CD14-positive monocyte (primary cell): ENCODE measurements at regions not wholly inside any gene's neighbourhood (a gene's known extent, or its start where the extent isn't known, plus 50 kb on each side); places are given as distances from the start of the nearest gene placed in this dataset.

Experiments used
- DNase-seq, 3 donors: peaks; one replicate each; pipeline ENCODE4 v3.0.0-alpha.2; 2011 to 2022
- H2AFZ ChIP-seq: 2 replicates; pipeline ENCODE4 v1.6.0; 2012; ENCODE audit warnings: mild to moderate bottlenecking, low read depth, low read length, inconsistent platforms; ENCODE audit not compliant: insufficient read depth, poor library complexity, severe bottlenecking
- H3K27ac ChIP-seq, 2 donors: 1 replicate in 1 of 2; 2 replicates in 1 of 2; pipeline ENCODE4 v1.5.1; 2012 to 2013; ENCODE audit warnings: low read length in 2 of 2, control low read depth in 1 of 2, inconsistent platforms in 1 of 2, low read depth in 1 of 2, mild to moderate bottlenecking in 1 of 2
- H3K27me3 ChIP-seq, 2 donors: one replicate each; pipeline versions ENCODE4 v1.6.0 to v1.6.1; 2011 to 2013; ENCODE audit warnings: low read length in 2 of 2; ENCODE audit not compliant: control insufficient read depth in 2 of 2, insufficient read depth in 2 of 2
- H3K36me3 ChIP-seq, 2 donors: replicated peaks in 1 of 2; 1 replicate in 1 of 2; 2 replicates in 1 of 2; pipeline versions ENCODE4 v1.5.1 to v1.6.1; 2012 to 2013; ENCODE audit warnings: low read length in 2 of 2, control low read depth in 1 of 2, inconsistent platforms in 1 of 2, mild to moderate bottlenecking in 1 of 2; ENCODE audit not compliant: insufficient read depth in 2 of 2, control insufficient read depth in 1 of 2
- H3K4me1 ChIP-seq, 2 donors: 1 replicate in 1 of 2; 2 replicates in 1 of 2; pipeline versions ENCODE4 v1.5.1 to v1.6.1; 2012 to 2013; ENCODE audit warnings: low read length in 2 of 2, control low read depth in 1 of 2, inconsistent platforms in 1 of 2, mild to moderate bottlenecking in 1 of 2, moderate library complexity in 1 of 2; ENCODE audit not compliant: insufficient read depth in 2 of 2, control insufficient read depth in 1 of 2
- H3K4me2 ChIP-seq: replicated peaks from 2 replicates; pipeline ENCODE3; 2012; ENCODE audit warnings: low read length, moderate library complexity, mild to moderate bottlenecking; ENCODE audit not compliant: poor library complexity, severe bottlenecking; ENCODE audit errors: extremely low read depth
- H3K4me3 ChIP-seq, 3 experiments: fragments of 200-600 bp in 1 of 3; sonication (generic) in 1 of 3; replicated peaks in 1 of 3; 1 replicate in 2 of 3; 2 replicates in 1 of 3; pipeline ENCODE4 v1.5.1; 2011 to 2013; ENCODE audit warnings: low read length in 3 of 3, mild to moderate bottlenecking in 3 of 3, control low read depth in 2 of 3, low read depth in 2 of 3, inconsistent platforms in 1 of 3, moderate library complexity in 1 of 3
- H3K79me2 ChIP-seq: 2 replicates; pipeline ENCODE4 v1.6.0; 2012; ENCODE audit warnings: mild to moderate bottlenecking, control low read depth, inconsistent platforms, low read length, moderate library complexity; ENCODE audit not compliant: insufficient read depth
- H3K9ac ChIP-seq: 2 replicates; pipeline ENCODE4 v1.6.0; 2017; ENCODE audit warnings: low read length, mild to moderate bottlenecking; ENCODE audit not compliant: insufficient read depth, poor library complexity, severe bottlenecking
- H3K9me3 ChIP-seq, 2 donors: replicated peaks in 1 of 2; 1 replicate in 1 of 2; 2 replicates in 1 of 2; pipeline versions ENCODE4 v1.5.1 to v1.6.1; 2012 to 2013; ENCODE audit warnings: low read length in 2 of 2, control low read depth in 1 of 2; ENCODE audit not compliant: control insufficient read depth in 1 of 2, insufficient read depth in 1 of 2
- H4K20me1 ChIP-seq: 2 replicates; pipeline ENCODE4 v1.6.0; 2012; ENCODE audit warnings: mild to moderate bottlenecking, low read length, control low read depth, moderate library complexity; ENCODE audit not compliant: insufficient read depth
- H3K27ac Mint-ChIP-seq, 7 donors: one replicate each; pipeline ENCODE4 v1.8.0; 2020; ENCODE audit warnings: mild to moderate bottlenecking in 7 of 7, mixed read lengths in 7 of 7, moderate library complexity in 6 of 7, inconsistent platforms in 2 of 7
- H3K27me3 Mint-ChIP-seq, 3 donors: one replicate each; pipeline ENCODE4 v1.8.0; 2021 to 2022; ENCODE audit warnings: low read depth in 3 of 3, mild to moderate bottlenecking in 3 of 3, mixed read lengths in 3 of 3, moderate library complexity in 3 of 3, inconsistent platforms in 1 of 3
- H3K36me3 Mint-ChIP-seq, 2 donors: one replicate each; pipeline ENCODE4 v1.8.0; 2020; ENCODE audit warnings: mixed read lengths in 2 of 2, inconsistent platforms in 1 of 2, mild to moderate bottlenecking in 1 of 2
- H3K4me1 Mint-ChIP-seq: one replicate; pipeline ENCODE4 v1.8.0; 2020; ENCODE audit warnings: mild to moderate bottlenecking, mixed read lengths
- H3K4me3 Mint-ChIP-seq, 2 donors: one replicate each; pipeline ENCODE4 v1.8.0; 2020; ENCODE audit warnings: mild to moderate bottlenecking in 2 of 2, mixed read lengths in 2 of 2, moderate library complexity in 1 of 2
- H3K9me3 Mint-ChIP-seq, 7 donors: one replicate each; pipeline ENCODE4 v1.8.0; 2020 to 2022; ENCODE audit warnings: mixed read lengths in 7 of 7, mild to moderate bottlenecking in 6 of 7, moderate library complexity in 6 of 7, inconsistent platforms in 2 of 7
- CTCF ChIP-seq: fragments of 200-600 bp; IDR thresholded peaks from one replicate; pipeline ENCODE4 v1.8.0; 2022; ENCODE audit warnings: antibody characterized with exemption, mild to moderate bottlenecking
- WGBS: methylation state at CpG from one replicate; pipeline ENCODE4 v1.1.5; 2013; ENCODE audit warnings: missing lambda C conversion rate; ENCODE audit not compliant: insufficient coverage; 5-methylcytosine and 5-hydroxymethylcytosine counted together
- intact Hi-C, 2 donors: fragments of 100-400 bp; cut with micrococcal nuclease; formaldehyde crosslinking; loops; one replicate each; pipeline versions ENCODE4 v1.15.0 to v1.15.1; 2023

- no peaks in the 10 kb centered on the region for H3K36me3 Mint-ChIP-seq
- no peak overlapping the region for H3K4me2 ChIP-seq
- intact Hi-C loops, result no loop called here
- no peak for TF ChIP-seq CTCF
- H3K9me3 ChIP-seq, result no peaks in the 10 kb centered on the region
- H2AFZ ChIP-seq, result no peak overlapping the region
- no peak overlapping the region for H3K27ac ChIP-seq
- WGBS, result no CpG with 5 or more reads among the region's 5 CpGs
- H3K27me3 Mint-ChIP-seq, result no peaks in the 10 kb centered on the region
- H3K27me3 ChIP-seq, result no peaks in the 10 kb centered on the region
- peaks cover 11% of the 10 kb centered on the region for H3K4me1 Mint-ChIP-seq
- no peak overlapping the region for H3K4me3 Mint-ChIP-seq
- H3K9me3 Mint-ChIP-seq, result peaks cover 0 to 7% (median 4%) of the 10 kb centered on the region in 7 donors
- H3K4me3 ChIP-seq, result no peak overlapping the region
- H4K20me1 ChIP-seq, result no peaks in the 10 kb centered on the region
- no peak overlapping the region for H3K9ac ChIP-seq
- H3K4me1 ChIP-seq, result no peaks in the 10 kb centered on the region
- no peaks in the 10 kb centered on the region for H3K79me2 ChIP-seq
- peak overlapping the region in 1 of 7 donors; percentile 22 for H3K27ac Mint-ChIP-seq
- no peaks in the 10 kb centered on the region for H3K36me3 ChIP-seq
- no peak for DNase-seq
Measured at GRCh38 chr4:86446996-86447395, 87.1 kb upstream of the MAPK10 start.

- H3K27me3 ChIP-seq, result no peaks in the 10 kb centered on the region
- no peaks in the 10 kb centered on the region for H3K9me3 ChIP-seq
- peaks cover 4% of the 10 kb centered on the region for H3K4me1 Mint-ChIP-seq
- peak overlapping the region in 1 of 2 donors; percentile 14 for H3K4me3 Mint-ChIP-seq
- no peaks in the 10 kb centered on the region for H3K27me3 Mint-ChIP-seq
- H2AFZ ChIP-seq, result no peak overlapping the region
- no peak overlapping the region for H3K27ac ChIP-seq
- H3K4me1 ChIP-seq, result no peaks in the 10 kb centered on the region
- peaks cover 0 to 7% (median 3%) of the 10 kb centered on the region in 7 donors for H3K9me3 Mint-ChIP-seq
- intact Hi-C loops, result no loop called here
- H3K27ac Mint-ChIP-seq, result no peak overlapping the region
- no peak overlapping the region for H3K9ac ChIP-seq
- no peaks in the 10 kb centered on the region for H3K36me3 Mint-ChIP-seq
- no peaks in the 10 kb centered on the region for H3K36me3 ChIP-seq
- H3K4me2 ChIP-seq, result no peak overlapping the region
- H3K4me3 ChIP-seq, result no peak overlapping the region
- WGBS, result 37% methylated on average over 6 of the region's 9 CpGs
- H3K79me2 ChIP-seq, result no peaks in the 10 kb centered on the region
- no peaks in the 10 kb centered on the region for H4K20me1 ChIP-seq
- TF ChIP-seq CTCF, result no peak
- DNase-seq, result no peak
Measured at GRCh38 chr4:86448871-86449270, 89.0 kb upstream of the MAPK10 start.
